ENCODE measurements at regions not wholly inside any gene's neighbourhood (a gene's known extent, or its start where the extent isn't known, plus 50 kb on each side); places are given as distances from the start of the nearest gene placed in this dataset.

DNA sequence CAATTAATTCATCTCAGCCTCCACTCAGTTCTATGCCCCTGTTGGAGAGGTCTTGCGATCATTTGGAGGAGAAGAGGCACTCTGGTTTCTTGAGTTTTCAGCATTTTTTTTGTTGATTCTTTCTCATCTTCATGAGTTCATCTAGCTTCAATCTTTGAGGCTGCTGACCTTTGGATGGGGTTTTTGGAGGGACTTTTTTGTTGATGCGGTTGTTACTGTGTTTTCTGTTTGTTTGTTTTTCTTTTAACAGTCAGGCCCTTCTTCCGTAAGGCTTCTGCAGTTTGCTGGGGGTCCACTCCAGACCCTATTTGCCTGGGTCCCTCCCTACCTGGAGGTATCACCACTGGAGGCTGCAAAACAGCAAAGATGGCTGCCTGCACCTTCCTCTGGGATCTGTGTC is 149.9 kb upstream of the RBBP8 start:
- no peak overlapping the region for H3K9ac ChIP-seq (ENCODE audit: low read length)
- TF ChIP-seq MXI1 (conservative IDR thresholded peaks at IDR 0.05; ENCODE audit: poor library complexity, severe bottlenecking) = no peak
- no peak for TF ChIP-seq EZH2 (IDR thresholded peaks at IDR 0.05; ENCODE audit: borderline replicate concordance, insufficient read depth, low read length, poor library complexity, severe bottlenecking)
- no peak for TF ChIP-seq EP300 (conservative IDR thresholded peaks at IDR 0.05; ENCODE audit: poor library complexity, severe bottlenecking)
- TF ChIP-seq TAF1 (IDR thresholded peaks at IDR 0.05; ENCODE audit: low read depth) = no peak
- TF ChIP-seq CTCF (IDR thresholded peaks at IDR 0.05; ENCODE audit: poor library complexity, severe bottlenecking) = no peak
- no peak for TF ChIP-seq REST (IDR thresholded peaks at IDR 0.05; ENCODE audit: borderline replicate concordance)
- no peak for TF ChIP-seq SMC3 (conservative IDR thresholded peaks at IDR 0.05; ENCODE audit: poor library complexity)
- TF ChIP-seq POLR2AphosphoS5 (IDR thresholded peaks at IDR 0.05) = no peak
- TF ChIP-seq RAD21 (conservative IDR thresholded peaks at IDR 0.05) = no peak
- no peak overlapping the region for H2AFZ ChIP-seq (ENCODE audit: low read depth, low read length)

DNA sequence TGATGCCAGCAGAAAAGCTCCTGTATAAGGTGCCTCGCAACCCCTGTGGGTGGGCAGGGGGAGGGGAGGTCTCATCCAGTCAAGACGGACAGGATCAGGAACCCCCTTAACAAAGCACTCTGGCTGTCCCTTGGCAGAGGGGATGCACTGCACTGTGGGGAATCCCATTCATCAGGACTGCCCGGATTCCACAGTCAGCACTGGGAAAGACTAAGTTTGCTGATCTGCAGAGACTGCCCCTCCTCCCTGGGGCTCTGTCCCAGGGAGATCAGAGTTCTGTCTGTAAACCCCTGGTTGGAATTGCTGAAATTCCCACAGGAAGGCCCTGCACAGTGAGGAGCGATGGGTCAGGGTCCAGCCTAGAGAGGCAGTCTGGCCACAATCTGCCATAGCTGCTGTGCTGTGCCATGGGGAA is 149.5 kb upstream of the RBBP8 start:
- Histone ChIP-seq H3K36me3 (ENCODE audit: insufficient read depth, low read length) (no peaks in the 10 kb centered on the region), H3K9me3 (ENCODE audit: low read length) (no peaks in the 10 kb centered on the region), H3K27me3 (ENCODE audit: insufficient read depth, low read depth, low read length) (no peaks in the 10 kb centered on the region), H2AFZ (ENCODE audit: low read depth, low read length) (no peak overlapping the region), H3K9ac (ENCODE audit: low read length) (no peak overlapping the region), H3K79me2 (replicated peaks; ENCODE audit: insufficient read depth, low read length) (no peaks in the 10 kb centered on the region), H3K4me3 (ENCODE audit: low read length) (no peak overlapping the region), H4K20me1 (ENCODE audit: insufficient read depth) (no peaks in the 10 kb centered on the region), H3K27ac (ENCODE audit: low read length) (no peak overlapping the region), H3K9me2 (ENCODE audit: insufficient read depth, low read length) (no peaks in the 10 kb centered on the region), H3F3A (ENCODE audit: insufficient read depth, low read length, poor library complexity, severe bottlenecking) (no peaks in the 10 kb centered on the region), H3K4me2 (ENCODE audit: low read length) (no peak overlapping the region)
- TF ChIP-seq POLR2AphosphoS5 (IDR thresholded peaks at IDR 0.05) (no peak), CTCF (IDR thresholded peaks at IDR 0.05; ENCODE audit: poor library complexity, severe bottlenecking) (no peak)

More for the DNA sequence above, 149.9 kb upstream of the RBBP8 start:
- no peaks in the 10 kb centered on the region for H3K27me3 ChIP-seq (ENCODE audit: insufficient read depth, low read depth, low read length)
- no peaks in the 10 kb centered on the region for H3K79me2 ChIP-seq (replicated peaks; ENCODE audit: insufficient read depth, low read length)
- H3K36me3 ChIP-seq (ENCODE audit: insufficient read depth, low read length) = no peaks in the 10 kb centered on the region
- no peaks in the 10 kb centered on the region for H4K20me1 ChIP-seq (ENCODE audit: insufficient read depth)
- H3F3A ChIP-seq (ENCODE audit: insufficient read depth, low read length, poor library complexity, severe bottlenecking) = no peaks in the 10 kb centered on the region
- H3K4me2 ChIP-seq (ENCODE audit: low read length) = no peak overlapping the region
- no peaks in the 10 kb centered on the region for H3K9me2 ChIP-seq (ENCODE audit: insufficient read depth, low read length)
- no peak overlapping the region for H3K4me3 ChIP-seq (ENCODE audit: low read length)
- no peaks in the 10 kb centered on the region for H3K9me3 ChIP-seq (ENCODE audit: low read length)
- H3K27ac ChIP-seq (ENCODE audit: low read length) = no peak overlapping the region

All from neural cell (in vitro differentiated cells).